ENCODE measurements at regions not wholly inside any gene's neighbourhood (a gene's known extent, or its start where the extent isn't known, plus 50 kb on each side); places are given as distances from the start of the nearest gene placed in this dataset.

- TF ChIP-seq CTCF (IDR thresholded peaks at IDR 0.05), result no peak
- no peak for TF ChIP-seq POLR2A (IDR thresholded peaks at IDR 0.05; ENCODE audit: low read depth)
- TF ChIP-seq EP300 (IDR thresholded peaks at IDR 0.05), result no peak
- TF ChIP-seq POLR2AphosphoS5 (IDR thresholded peaks at IDR 0.05), result no peak
Measured at GRCh38 chr6:23855497-23856116, 270.4 kb upstream of the NRSN1 start.

Measured in esophagus muscularis mucosa (tissue), 4 donors.